HS-27A (cell line): ENCODE measurements at regions not wholly inside any gene's neighbourhood (a gene's known extent, or its start where the extent isn't known, plus 50 kb on each side); places are given as distances from the start of the nearest gene placed in this dataset.

ENCODE experiments used
- DNase-seq: peaks from one replicate; pipeline ENCODE4 v3.0.0-alpha.2; 2012; ENCODE audit warnings: low read depth, missing footprints

DNA sequence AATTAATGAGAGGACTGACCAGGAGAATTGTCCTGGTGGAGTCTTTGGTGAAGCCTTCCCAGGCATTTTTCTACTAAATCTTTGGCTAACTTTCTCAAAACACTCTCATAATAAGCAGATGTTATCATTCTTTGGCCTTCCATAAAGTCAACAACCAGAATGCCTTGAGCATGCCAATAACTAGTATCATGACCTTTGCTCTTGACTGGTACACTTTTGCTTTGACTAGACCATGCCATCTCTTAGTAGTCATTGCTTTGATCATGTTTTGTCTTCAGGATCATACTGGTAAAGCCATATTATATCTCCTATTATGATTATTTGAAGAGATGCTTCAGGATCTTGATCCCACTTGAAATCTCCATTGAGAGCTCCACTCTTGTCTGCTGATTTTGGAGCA is 506.9 kb downstream of the ELAVL2 start:
- DNase-seq = no peak

DNA sequence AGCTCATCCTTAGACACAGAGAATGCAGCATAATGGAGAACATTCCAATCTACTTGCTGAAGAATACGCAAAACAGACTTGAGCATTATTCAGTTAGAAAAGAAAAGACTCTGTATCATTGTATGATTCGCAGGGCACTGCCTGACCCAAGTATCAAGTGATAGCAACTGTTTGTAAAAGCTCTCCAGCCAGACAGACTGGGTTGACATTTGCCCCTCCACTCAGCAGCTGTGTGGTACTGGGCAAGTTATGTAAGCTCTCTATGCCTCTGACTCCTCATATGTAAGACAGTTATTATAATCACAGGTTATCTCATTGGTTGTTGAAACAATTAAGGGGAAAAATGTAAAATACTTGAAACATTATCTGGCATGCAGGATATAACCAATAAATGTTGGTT is 505.0 kb downstream of the ELAVL2 start:
- DNase-seq = no peak

- no peak for DNase-seq
Measured at GRCh38 chr9:23322392-23322791, 503.6 kb downstream of the ELAVL2 start.

DNA sequence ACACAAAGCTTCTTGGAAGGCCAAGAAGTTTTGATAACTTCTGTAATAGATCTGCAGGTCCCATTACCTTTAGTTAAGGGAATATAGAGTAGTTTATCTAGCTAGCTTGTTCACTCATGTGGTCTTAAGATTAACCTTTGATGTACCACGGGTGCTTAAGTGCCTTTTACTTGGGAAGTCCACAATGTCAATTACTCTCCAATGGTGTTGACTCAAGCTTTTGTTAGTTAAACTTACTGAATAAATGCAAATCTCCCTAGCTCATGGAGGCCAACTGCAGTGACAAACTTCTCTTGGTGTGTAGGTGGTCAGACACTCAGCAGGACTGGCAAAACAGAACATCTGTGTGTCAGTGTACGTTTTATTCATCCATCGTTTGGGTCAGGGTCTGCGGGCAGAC is 501.5 kb downstream of the ELAVL2 start:
- DNase-seq = no peak

GRCh38 chr9:23326597-23326996 is 499.4 kb downstream of the ELAVL2 start:
- no peak for DNase-seq

- DNase-seq = no peak
Measured at GRCh38 chr9:23341346-23341745, 484.7 kb downstream of the ELAVL2 start.

GRCh38 chr9:23342291-23342690 is 483.7 kb downstream of the ELAVL2 start:
- DNase-seq = no peak

DNA sequence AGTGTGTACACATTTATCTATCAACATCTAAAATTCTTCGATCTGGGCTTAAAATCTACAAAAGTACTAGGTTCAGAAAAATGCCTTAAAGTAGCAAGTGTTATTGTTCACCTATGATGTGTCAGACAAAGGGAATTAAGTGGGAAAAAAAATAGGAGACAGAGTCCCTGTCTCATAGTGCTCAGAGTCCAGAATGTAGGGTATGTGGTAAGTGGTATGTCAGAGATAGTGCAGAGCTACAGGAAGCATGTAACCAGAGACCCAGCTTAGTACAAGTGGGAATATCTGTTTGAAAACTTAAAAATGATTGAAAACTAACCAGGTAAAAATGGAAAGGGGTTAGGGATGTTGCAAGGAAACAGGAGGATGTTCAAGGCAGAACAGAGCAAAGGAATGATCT is 482.8 kb downstream of the ELAVL2 start:
- DNase-seq = no peak

- no peak for DNase-seq
Measured at GRCh38 chr9:23361096-23361495, 464.9 kb downstream of the ELAVL2 start.

- DNase-seq = no peak
Measured at GRCh38 chr9:23372703-23373102, 453.3 kb downstream of the ELAVL2 start.

- DNase-seq = no peak
Measured at GRCh38 chr9:23375511-23375910, 450.5 kb downstream of the ELAVL2 start.

- DNase-seq = no peak
Measured at GRCh38 chr9:23379842-23380241, 446.2 kb downstream of the ELAVL2 start.

DNA sequence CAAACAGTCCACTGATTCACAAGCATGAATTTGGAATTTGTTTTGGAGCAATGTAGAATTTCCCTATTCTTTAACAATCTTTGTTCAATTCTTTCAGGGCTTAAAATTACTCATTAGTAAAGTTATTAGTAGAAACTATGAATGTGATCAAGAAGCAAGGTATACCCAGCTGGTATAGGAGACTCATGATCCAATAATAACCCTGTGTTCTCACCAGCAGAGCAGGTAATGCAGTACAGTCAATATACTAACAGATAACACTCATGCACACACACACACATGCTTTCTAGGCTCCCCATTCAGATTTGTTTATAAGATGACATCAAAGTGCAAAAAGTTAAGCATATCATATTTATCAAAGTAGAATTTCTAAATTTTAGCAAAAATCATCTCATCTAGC is 445.2 kb downstream of the ELAVL2 start:
- DNase-seq = no peak

DNA sequence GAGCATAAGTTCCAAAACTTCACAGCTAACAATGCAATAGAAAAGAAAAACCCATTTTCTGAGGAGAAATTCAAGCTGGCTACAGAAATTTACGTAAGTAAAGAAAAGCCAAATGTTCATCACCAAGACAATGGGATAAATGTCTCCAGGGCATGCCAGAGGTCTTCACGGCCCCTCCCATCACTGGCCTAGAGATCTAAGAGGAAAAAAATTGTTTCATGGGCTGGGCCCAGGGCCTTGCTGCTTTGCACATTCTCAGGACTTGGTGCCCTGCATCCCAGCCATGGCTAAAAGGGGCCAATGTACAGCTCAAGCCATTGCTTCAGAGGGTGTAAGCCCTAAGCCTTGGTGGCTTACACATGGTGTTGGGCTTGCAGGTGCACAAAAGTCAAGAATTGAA is 443.6 kb downstream of the ELAVL2 start:
- no peak for DNase-seq

DNA sequence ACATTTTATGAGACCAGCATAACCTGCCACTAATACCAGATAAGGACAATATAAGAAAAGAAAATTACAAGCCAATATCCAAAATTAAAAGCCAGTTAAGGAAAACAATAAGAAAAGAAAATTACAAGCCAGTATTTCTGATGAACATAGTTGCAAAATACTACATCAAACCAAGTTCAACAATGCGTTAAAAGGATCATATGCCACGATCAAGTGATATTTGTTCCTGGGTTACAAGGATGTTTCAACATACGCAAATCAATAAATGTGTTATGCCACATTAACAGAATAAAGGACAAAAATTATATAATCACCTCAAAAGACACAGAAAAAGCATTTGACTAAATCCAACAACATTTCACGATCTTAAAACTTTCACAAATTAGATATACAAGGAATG is 431.9 kb downstream of the ELAVL2 start:
- DNase-seq = no peak

- DNase-seq = no peak
Measured at GRCh38 chr9:23408874-23409273, 417.2 kb downstream of the ELAVL2 start.

- DNase-seq = no peak
Measured at GRCh38 chr9:23412046-23412445, 414.0 kb downstream of the ELAVL2 start.

GRCh38 chr9:23412458-23412857 is 413.6 kb downstream of the ELAVL2 start:
- DNase-seq = no peak

GRCh38 chr9:23413541-23413940 is 412.5 kb downstream of the ELAVL2 start:
- no peak for DNase-seq

- DNase-seq = no peak
Measured at GRCh38 chr9:23423999-23424398, 402.0 kb downstream of the ELAVL2 start.

DNA sequence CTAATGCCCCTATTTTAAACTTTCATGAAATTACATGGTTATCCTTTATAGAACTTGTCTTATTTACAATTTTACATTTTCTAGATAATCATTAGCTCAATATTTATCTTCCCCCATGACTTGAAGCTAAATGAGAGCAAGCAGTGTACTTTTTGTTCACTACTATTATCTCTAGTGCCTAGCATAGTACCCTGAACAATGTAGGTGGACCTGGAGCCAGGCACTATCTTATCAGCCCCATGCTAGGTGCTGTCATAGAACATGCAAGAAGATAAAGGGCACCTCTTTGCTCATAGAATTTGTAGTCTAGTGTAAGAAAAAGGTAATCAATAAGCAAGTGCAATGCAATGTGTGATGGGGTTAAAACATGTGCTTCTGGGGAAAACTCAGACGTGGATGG is 399.9 kb downstream of the ELAVL2 start:
- DNase-seq = no peak

- DNase-seq = no peak
Measured at GRCh38 chr9:23431459-23431858, 394.6 kb downstream of the ELAVL2 start.

GRCh38 chr9:23434654-23435053 is 391.4 kb downstream of the ELAVL2 start:
- no peak for DNase-seq

GRCh38 chr9:23438299-23438907 is 387.6 kb downstream of the ELAVL2 start:
- DNase-seq = no peak

GRCh38 chr9:23441275-23441674 is 384.8 kb downstream of the ELAVL2 start:
- no peak for DNase-seq
